ENCODE measurements at regions not wholly inside any gene's neighbourhood (a gene's known extent, or its start where the extent isn't known, plus 50 kb on each side); places are given as distances from the start of the nearest gene placed in this dataset.

DNA sequence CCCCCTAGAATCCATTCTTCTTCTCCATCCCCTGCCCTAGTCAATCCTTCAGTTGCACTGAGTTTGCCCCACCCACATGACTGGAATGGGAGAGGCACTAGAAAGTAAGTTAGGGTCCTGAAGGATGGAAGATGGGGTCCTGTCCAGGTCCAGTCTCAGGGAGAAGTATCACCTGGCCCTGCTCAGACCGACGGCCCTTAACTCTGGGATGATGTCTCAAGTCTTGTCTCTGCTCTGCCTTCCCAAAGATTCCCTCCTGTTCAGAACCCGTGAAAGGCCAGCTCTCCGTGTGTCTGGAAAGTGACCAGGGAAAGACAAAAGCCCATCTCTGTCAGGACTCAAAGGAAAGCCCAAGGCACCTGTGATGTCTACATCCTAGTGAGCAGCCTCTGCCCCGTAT lies 88.8 kb downstream of the OAT start:
- no peak for DNase-seq
- no peaks in the 10 kb centered on the region for H3K36me3 ChIP-seq (replicated peaks; ENCODE audit: control insufficient read depth, insufficient read depth, low read length)
- H3K27me3 ChIP-seq (ENCODE audit: control insufficient read depth, insufficient read depth, low read length): no peaks in the 10 kb centered on the region; the same call in 1 of the 2 replicates

DNA sequence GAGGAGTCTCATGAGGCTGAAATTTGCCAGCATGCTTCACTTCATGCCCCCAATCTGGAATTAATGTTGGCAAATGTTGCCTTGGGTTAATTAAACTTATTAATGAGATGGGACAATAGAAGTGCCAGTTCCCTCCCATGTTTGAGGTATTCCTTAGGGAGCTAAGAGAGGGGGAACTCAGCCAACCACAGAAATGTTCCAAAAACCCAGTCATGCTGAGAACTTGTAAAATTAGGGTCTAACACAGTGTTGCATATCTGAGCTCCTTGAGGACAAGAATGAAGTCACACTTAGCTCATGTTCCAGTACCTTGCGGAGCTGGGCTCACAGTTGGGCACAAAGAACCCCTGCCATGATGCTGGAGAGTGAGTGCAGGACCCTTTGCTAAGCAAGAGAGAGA lies 89.4 kb downstream of the OAT start:
- H3K4me3 ChIP-seq (ENCODE audit: insufficient read depth, low read depth, low read length): no peak overlapping the region
- H3K36me3 ChIP-seq (replicated peaks; ENCODE audit: control insufficient read depth, insufficient read depth, low read length): no peaks in the 10 kb centered on the region
- no peak for DNase-seq
- no peaks in the 10 kb centered on the region; the same call in 1 of the 2 replicates for H3K27me3 ChIP-seq (ENCODE audit: control insufficient read depth, insufficient read depth, low read length)

More for the DNA sequence above, 88.8 kb downstream of the OAT start:
- no peak overlapping the region for H3K4me3 ChIP-seq (ENCODE audit: insufficient read depth, low read depth, low read length)

DNA sequence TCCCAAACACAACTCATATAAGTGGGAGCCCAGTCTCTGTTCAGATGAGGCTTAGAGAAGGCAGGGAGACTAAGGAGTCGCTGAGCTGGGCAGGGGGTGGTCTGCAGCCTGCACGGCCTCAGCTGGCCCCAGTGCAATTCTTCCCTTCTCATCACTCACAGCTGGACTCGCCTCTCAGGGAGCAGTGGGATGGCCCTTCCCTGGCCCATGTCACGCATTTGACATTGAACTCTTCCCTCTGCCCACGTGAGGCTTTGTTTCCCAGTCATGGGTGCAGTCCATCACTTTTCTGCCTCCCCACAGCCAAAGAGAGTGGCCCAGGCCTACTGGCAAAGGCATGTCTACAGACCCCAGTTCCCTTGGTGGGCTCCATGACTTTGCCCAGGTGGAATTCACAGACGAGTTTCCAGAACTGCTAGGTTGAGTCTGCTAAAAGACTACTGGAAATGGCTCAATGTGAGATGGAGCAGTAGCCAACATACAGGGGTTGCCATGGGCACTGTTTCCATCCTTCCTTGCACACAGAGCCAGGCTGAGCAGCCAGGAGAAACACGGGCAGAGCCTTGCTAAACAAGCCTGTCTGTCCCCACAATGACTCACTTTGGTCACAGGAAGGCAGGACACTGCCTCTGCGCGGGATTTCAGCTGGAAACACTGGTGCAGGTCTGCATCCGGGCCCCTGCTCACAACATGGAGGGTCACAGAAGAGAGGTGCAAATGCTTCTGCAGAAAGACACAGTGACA lies 90.1 kb downstream of the OAT start:
- no peaks in the 10 kb centered on the region for H3K36me3 ChIP-seq (replicated peaks; ENCODE audit: control insufficient read depth, insufficient read depth, low read length)
- no peaks in the 10 kb centered on the region; the same call in 1 of the 2 replicates for H3K27me3 ChIP-seq (ENCODE audit: control insufficient read depth, insufficient read depth, low read length)
- no peak for DNase-seq
- no peak overlapping the region for H3K4me3 ChIP-seq (ENCODE audit: insufficient read depth, low read depth, low read length)

DNA sequence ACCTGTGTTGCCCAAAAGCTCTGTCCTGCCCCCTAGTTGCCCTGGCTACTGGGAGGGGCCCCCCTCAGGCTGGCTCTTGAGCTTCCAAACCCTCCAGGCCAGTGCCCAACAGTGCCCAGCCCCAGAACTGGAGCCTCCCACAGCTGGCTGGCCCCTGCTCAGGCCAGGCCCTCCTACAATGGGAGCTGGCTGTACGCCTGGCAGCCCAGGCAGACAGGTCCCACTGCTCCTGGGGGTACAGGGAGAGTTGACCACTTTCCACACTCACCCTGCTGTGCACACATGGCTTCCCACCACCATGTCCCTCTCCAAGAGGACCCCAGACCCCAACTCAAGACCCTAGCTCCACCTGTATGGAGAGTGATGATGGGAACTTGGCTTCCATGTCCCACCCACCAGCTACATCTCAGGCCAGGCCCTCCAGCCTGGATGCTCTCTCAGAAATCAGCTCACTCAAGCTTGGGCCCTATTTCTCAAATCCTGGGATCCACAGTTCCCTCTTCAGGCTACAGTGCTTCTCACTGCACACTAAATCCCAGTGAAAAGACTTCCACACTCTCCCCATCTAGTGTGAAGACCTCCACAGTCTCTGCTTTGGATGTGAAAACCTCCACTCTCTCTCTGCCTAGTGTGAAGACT lies 92.6 kb downstream of the OAT start:
- H3K4me3 ChIP-seq (ENCODE audit: insufficient read depth, low read depth, low read length): no peak overlapping the region
- no peaks in the 10 kb centered on the region; the same call in 1 of the 2 replicates for H3K27me3 ChIP-seq (ENCODE audit: control insufficient read depth, insufficient read depth, low read length)
- no peak for DNase-seq

DNA sequence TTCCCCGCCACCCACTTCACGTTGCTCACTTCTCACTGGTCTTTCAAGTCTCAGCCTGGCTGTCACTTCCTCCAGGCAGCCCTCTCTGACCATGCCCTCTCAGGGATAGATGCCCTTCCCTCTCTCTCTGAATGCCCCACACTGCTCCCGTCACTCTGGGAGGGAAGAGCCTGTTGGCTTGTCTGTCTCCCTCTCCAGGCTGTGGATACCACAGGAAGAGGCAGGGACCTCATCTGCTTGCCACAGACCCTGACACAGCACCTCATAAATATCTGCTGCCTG lies 93.1 kb downstream of the OAT start:
- no peak for DNase-seq

More for the DNA sequence above, 92.6 kb downstream of the OAT start:
- H3K36me3 ChIP-seq (replicated peaks; ENCODE audit: control insufficient read depth, insufficient read depth, low read length): no peaks in the 10 kb centered on the region

DNA sequence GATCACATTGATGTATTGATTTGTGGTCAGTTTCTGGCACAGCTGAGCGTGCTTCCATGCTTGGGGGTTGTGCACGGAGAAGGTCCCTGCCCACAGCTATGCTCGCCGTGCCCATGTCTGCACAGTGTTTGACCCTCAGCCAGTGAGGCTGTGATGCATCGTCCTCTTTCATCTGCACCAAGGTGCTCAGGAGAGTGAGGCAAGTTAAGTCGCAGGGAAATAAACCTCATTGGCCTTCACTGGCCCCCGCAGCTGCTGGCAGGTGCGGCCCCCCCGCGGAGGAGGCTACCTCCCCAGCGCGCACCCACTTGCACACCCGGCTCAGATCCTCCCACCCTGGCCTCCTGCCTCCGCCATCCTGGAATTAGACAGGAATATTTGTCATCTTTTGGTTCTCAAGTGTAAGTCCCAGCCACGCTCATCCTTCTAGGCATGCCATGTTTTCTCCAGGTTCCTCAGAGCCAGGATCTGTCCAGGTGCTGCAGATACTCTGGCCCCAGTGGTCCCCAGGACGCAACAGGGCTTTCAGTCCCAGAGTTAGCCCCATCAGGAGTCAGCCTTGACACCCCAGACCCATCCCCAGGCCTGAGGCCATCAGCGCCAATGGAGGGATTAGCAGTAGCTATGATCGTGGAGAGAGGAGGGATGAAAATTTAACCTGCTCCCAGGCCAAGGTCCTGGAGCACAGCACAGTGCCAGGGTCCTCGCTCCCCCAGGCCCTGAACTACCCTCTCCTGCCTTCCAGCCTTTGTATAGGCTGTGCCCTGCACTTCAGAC lies 93.7 kb downstream of the OAT start:
- Histone ChIP-seq H3K36me3 (replicated peaks; ENCODE audit: control insufficient read depth, insufficient read depth, low read length) (no peaks in the 10 kb centered on the region), H3K27me3 (ENCODE audit: control insufficient read depth, insufficient read depth, low read length) (no peaks in the 10 kb centered on the region), H3K4me3 (ENCODE audit: insufficient read depth, low read depth, low read length) (no peak overlapping the region)
- no peak for DNase-seq

More for the DNA sequence above, 93.1 kb downstream of the OAT start:
- H3K36me3 ChIP-seq (replicated peaks; ENCODE audit: control insufficient read depth, insufficient read depth, low read length): no peaks in the 10 kb centered on the region
- H3K4me3 ChIP-seq (ENCODE audit: insufficient read depth, low read depth, low read length): no peak overlapping the region
- H3K27me3 ChIP-seq (ENCODE audit: control insufficient read depth, insufficient read depth, low read length): no peaks in the 10 kb centered on the region

DNA sequence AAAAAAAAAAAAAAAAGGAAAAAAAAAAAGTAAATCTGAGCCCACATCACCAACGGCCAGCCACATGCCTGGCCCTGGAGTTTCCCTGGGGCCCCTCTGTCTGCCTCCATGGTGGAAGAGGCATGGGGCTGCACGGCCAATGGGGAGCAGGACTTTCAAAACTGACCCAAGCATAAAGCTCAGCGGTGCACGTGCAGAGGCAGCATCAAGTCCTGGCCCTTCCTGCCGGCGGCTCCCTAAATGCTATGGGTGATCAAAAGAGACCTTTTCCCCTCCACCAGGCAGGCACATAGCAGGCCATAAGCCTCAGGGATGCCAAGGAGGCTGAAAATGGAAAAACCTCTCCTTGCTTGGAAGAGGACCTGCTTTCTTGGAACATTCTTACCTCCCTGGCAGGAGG lies 94.3 kb downstream of the OAT start:
- Histone ChIP-seq H3K27me3 (ENCODE audit: control insufficient read depth, insufficient read depth, low read length) (no peaks in the 10 kb centered on the region), H3K36me3 (replicated peaks; ENCODE audit: control insufficient read depth, insufficient read depth, low read length) (no peaks in the 10 kb centered on the region), H3K4me3 (ENCODE audit: insufficient read depth, low read depth, low read length) (no peak overlapping the region)
- no peak for DNase-seq

DNA sequence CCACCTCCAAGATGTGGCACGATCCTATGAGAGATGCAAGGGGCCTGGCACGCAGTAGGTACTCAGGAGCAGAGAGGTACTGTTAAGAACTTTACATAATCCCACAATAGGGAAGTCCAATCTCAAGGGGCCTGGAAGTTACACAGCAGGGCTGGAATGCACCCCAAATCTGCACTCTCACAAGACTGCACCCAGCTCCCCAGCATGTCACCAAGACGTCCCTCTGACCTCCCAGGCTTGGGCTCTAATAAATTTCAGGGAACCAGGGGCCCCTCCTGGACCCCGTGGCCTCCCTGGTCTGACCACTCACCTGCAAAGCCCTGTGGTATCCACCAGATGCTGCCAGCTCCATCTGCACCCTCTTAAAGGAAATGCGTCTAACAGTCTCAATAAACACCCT lies 94.9 kb downstream of the OAT start:
- no peak for DNase-seq
- Histone ChIP-seq H3K4me3 (ENCODE audit: insufficient read depth, low read depth, low read length) (no peak overlapping the region), H3K27me3 (ENCODE audit: control insufficient read depth, insufficient read depth, low read length) (no peaks in the 10 kb centered on the region), H3K36me3 (replicated peaks; ENCODE audit: control insufficient read depth, insufficient read depth, low read length) (no peaks in the 10 kb centered on the region)

DNA sequence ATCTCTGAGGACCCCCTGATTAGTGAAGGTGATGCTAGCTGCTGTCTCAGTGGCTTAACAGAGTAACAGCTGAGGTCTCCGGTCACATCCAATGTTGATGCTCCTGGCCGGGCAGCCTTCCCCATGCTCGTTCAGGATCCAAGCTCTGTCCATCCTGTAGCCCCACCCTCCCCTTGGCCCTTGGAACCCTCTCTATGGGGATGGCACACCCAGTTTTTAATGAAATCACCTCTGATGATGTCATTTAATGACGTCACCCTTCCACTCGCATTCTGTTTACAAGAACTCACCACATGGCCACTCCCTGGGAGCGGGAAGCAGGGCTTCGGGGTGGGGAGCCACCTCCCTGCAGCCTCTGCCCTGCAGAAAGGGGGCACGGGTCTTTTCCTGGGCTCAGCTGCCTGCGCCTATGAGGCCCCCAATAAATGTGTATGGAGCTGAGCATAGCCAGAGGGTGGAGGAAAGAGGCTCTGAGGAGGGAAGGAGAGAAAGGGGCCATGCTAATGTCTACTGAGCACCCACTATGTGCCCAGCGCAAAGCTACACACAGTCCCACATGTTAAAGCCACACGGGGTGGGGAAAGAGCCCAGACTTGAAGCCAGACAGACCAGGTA lies 95.5 kb downstream of the OAT start:
- no peak for DNase-seq
- Histone ChIP-seq H3K4me3 (ENCODE audit: insufficient read depth, low read depth, low read length) (no peak overlapping the region), H3K27me3 (ENCODE audit: control insufficient read depth, insufficient read depth, low read length) (no peaks in the 10 kb centered on the region), H3K36me3 (replicated peaks; ENCODE audit: control insufficient read depth, insufficient read depth, low read length) (no peaks in the 10 kb centered on the region)

DNA sequence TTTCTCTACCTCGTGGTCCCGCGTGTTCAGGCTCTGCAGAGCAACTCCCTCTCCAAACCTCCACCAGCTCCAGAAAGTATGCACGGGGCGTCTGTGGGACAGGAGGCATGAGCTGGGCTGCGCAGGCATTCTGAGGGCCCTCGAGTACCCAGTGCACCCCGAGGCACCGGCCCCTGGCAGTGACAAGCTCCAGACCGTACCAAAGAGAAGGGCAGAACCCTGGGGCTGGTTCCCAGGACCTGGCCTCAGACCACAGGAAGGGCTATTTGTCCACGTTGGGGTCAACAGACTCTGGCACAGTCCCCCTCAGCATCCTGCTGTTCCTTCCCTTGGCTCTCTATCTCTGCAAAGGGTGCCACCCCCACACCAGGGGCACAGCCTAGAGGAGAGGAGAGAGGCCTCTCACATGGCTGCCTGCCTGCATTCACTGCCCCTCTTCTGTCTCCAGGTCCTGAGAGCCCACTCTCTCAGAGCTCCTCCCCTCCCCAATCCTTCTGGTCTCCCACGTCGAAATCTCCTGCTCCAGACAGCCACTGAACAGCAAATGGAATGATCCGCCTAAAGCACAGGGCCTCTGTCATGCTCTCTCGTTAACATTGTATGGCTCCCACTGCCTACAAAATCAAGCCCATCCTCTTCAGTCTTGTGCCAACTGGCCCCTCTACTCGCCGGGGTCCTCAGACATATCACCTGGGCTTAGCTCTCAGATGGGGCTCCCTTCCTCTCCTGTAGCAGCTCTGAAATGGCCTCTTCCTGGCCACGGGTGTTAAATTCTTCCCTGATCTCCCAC lies 96.3 kb downstream of the OAT start:
- Histone ChIP-seq H3K27me3 (ENCODE audit: control insufficient read depth, insufficient read depth, low read length) (no peaks in the 10 kb centered on the region), H3K36me3 (replicated peaks; ENCODE audit: control insufficient read depth, insufficient read depth, low read length) (no peaks in the 10 kb centered on the region), H3K4me3 (ENCODE audit: insufficient read depth, low read depth, low read length) (no peak overlapping the region)
- no peak for DNase-seq

DNA sequence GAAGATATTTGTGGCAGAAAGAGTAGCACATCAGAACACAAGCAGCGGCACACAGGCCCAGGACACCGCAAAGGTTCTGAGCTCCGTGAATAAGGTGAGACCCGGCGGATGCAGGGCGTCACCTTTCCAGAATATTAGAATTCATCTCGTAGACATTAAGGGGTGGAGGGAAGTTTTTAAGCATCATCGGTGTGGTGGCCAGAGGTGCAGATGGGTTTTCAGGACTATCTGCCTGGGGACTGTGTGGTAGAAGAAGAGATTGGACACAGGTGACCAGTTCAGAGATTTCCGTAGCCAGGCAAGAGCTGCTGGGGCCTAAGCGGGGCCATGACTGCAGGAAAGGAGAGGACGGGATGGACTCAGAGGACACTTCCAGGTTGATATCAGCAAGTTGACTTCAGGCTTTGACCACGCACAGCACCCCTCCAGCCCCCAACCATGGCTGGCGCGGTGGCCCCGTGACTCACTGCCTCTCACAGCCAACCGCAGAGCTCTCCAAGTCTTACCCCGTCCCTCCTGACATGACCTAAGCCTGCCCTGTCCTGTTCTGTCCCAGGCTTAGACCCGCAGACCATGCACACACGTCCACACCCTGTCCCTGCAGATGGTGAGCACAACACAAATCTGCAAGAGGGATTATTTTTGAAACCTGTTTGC lies 97.2 kb downstream of the OAT start:
- Histone ChIP-seq H3K36me3 (replicated peaks; ENCODE audit: control insufficient read depth, insufficient read depth, low read length) (no peaks in the 10 kb centered on the region), H3K4me3 (ENCODE audit: insufficient read depth, low read depth, low read length) (no peak overlapping the region), H3K27me3 (ENCODE audit: control insufficient read depth, insufficient read depth, low read length) (no peaks in the 10 kb centered on the region)
- no peak for DNase-seq

DNA sequence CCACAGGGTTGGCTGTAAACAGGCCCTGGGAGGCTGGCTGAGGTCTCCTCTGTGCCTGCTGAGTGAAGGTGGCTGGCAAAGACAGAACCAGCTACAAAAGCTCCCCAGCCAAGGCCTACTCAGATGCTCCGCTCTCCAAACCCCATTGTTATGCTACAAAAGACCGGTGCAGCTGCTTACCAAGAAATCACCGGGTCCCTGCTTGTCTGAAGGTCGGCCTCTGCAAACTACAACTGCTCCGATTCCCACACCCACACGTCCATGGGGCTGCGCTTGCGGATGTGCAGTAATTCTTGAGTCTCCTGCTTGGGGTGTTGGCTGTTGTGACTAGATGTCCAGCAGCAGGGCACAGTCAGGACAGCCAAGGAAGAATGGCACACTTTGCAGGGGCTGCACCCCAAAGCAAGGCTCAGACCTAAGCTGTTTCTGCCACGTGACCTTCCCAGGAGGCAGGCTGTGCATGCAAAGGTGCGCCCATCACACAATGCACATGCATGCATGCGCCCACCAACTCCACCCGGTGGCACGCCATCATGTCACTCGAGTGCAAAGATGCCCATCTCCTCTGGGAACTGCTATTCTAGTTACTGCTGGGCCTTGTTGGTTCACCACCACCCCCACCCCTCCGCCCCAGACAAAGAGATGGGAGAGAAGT lies 97.8 kb downstream of the OAT start:
- no peaks in the 10 kb centered on the region for H3K27me3 ChIP-seq (ENCODE audit: control insufficient read depth, insufficient read depth, low read length)
- DNase-seq: no peak
- H3K4me3 ChIP-seq (ENCODE audit: insufficient read depth, low read depth, low read length): no peak overlapping the region
- H3K36me3 ChIP-seq (replicated peaks; ENCODE audit: control insufficient read depth, insufficient read depth, low read length): no peaks in the 10 kb centered on the region

DNA sequence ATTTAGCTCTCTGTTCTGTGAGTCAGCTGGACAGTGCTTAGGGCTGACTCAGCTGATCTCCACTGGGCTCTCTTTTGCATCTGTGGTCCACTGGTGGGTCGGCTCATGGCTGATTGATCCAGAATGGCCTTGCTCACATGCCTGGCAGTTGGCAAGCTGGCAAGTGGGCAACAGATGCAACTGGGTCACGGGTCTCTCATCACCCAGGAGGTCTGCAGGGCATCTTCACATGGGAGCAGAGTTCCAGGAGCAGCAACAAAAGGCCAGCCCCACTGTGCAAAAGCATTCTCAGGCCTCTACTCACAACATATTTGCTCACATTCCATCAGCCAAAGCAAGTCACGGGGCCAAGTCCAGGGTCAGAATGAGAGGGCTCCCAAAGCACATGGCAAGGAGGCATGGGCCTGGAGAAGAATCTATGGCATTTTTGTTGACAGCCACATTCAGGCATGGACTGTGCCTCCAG lies 98.8 kb downstream of the OAT start:
- H3K27me3 ChIP-seq (ENCODE audit: control insufficient read depth, insufficient read depth, low read length): no peaks in the 10 kb centered on the region
- no peaks in the 10 kb centered on the region for H3K36me3 ChIP-seq (replicated peaks; ENCODE audit: control insufficient read depth, insufficient read depth, low read length)
- no peak overlapping the region for H3K4me3 ChIP-seq (ENCODE audit: insufficient read depth, low read depth, low read length)
- no peak for DNase-seq
